Astrocyte of the spinal cord (primary cell): ENCODE measurements at regions not wholly inside any gene's neighbourhood (a gene's known extent, or its start where the extent isn't known, plus 50 kb on each side); places are given as distances from the start of the nearest gene placed in this dataset.

Experiments
- DNase-seq: peaks from one replicate; pipeline ENCODE4 v3.0.0; 2011; ENCODE audit warnings: low read depth, low spot score
- H3K4me3 ChIP-seq: 2 replicates; pipeline ENCODE4 v1.5.1; 2011; ENCODE audit warnings: low read depth, mild to moderate bottlenecking, low read length, moderate library complexity
- CTCF ChIP-seq: IDR thresholded peaks from 2 replicates; pipeline ENCODE4 v1.5.1; 2012; ENCODE audit warnings: low read depth, mild to moderate bottlenecking, low read length, inconsistent platforms
- in situ Hi-C: cut with HindIII; loops from 2 replicates; pipeline ENCODE4 v1.10.0; 2017; ENCODE audit warnings: low sequenced_read_pairs

DNA sequence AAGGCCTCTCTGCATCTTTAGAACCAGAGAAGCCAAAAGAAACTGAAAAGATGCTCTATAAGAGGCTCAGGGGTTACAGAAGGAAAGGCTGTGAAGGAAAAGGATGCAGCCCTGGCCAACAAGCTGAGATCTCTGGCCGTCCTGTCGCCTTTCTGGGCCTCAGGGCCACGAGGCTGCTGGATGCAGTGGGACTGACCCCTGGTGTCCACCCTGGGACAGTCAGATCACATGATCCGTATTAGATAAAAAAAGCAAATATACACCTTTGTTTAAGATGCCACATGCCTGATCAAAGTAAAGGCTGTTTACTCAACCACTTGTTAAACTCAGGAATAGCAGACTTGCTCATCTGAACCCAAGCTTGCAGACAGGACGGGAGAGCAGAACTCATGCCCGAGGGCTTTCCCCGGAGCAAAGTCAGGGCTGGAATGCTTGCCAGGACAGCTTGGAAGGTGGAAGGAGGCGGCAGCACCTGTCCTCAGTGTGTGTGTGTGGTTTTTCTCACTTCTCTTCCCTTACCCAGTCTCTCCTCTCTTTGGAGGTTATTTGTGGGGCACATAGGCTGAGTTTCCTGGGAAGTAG lies 206.5 kb upstream of the TSHZ3 start:
- TF ChIP-seq CTCF = no peak
- DNase-seq = no peak
- H3K4me3 ChIP-seq = no peak overlapping the region
- in situ Hi-C loops = no loop called here

DNA sequence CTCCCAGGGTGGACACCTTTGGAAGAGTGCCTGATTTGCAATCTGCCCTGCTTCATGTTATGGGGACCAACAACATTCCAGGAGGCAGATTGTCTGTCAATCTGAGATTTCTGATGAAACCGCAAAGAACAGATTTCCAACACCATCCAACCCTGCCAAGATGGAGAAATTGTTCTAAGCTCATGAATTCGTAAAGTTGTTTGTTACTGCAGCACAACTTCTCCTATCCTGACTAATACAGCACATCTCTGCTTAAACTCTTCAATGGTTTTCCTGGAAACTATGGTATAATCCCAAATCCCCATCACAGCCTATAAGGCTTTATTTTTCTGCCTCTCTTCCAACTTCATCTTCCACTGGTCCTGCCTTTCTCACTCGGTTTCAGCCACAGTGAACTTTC lies 210.3 kb upstream of the TSHZ3 start:
- no peak overlapping the region for H3K4me3 ChIP-seq
- in situ Hi-C loops = no loop called here
- DNase-seq = no peak
- no peak for TF ChIP-seq CTCF

- in situ Hi-C loops = no loop called here
- no peak for DNase-seq
- H3K4me3 ChIP-seq = no peak overlapping the region
- no peak for TF ChIP-seq CTCF
Measured at GRCh38 chr19:31560086-31561060, 211.1 kb upstream of the TSHZ3 start.

DNA sequence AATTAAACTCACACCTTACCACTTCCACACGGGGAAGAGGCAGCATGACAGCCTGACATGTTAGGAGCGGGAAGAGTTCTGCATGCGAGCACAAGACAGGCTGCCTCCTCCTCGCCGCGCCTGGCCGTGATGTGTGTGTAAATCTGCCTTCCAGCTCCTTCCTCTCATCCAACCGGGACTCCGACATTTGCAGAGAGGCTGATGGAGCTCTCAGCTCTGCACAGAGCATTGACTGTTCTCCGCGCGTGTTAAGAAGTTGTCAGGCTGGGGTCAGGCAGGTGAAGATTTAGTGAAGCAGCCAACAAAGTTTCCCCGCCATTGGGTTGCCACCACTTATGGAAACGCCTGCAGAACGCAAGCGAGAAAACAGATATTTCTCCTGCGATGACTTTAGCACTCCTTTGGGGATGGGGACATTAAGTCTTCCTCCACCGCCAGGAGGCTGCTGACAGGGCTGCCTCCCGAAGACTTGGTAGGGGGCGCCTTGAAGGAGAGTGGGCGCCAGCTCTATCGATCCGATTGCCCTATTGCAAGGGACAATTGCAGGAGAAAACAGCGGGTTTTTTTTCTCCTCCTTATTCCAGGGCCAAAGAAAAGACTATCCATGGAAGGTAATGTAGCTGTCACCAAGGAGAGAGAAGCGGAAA lies 213.9 kb upstream of the TSHZ3 start:
- no peak overlapping the region for H3K4me3 ChIP-seq
- no peak for DNase-seq
- TF ChIP-seq CTCF = no peak
- in situ Hi-C loops = no loop called here

- TF ChIP-seq CTCF = no peak
- DNase-seq = no peak
- H3K4me3 ChIP-seq = no peak overlapping the region
- in situ Hi-C loops = no loop called here
Measured at GRCh38 chr19:31567776-31568175, 218.5 kb upstream of the TSHZ3 start.

- no peak for TF ChIP-seq CTCF
- DNase-seq = no peak
- H3K4me3 ChIP-seq = no peak overlapping the region
- in situ Hi-C loops = no loop called here
Measured at GRCh38 chr19:31568724-31569123, 219.5 kb upstream of the TSHZ3 start.
